HCT116 (cell line): ENCODE measurements at regions not wholly inside any gene's neighbourhood (a gene's known extent, or its start where the extent isn't known, plus 50 kb on each side); places are given as distances from the start of the nearest gene placed in this dataset.

ENCODE experiments used
- ATAC-seq: fragments of 200-7000 bp; cut with Tn5 transposase; 2 replicates; pipeline ENCODE4 v1.9.1; 2020; ENCODE audit warnings: mild to moderate bottlenecking, moderate library complexity
- BruUV-seq: library from RNA; stranded (reverse); fragments of 400-500 nt; replicated peaks from 2 replicates; lab custom pipeline; 2021; lab: Mats Ljungman, UMichigan
- CTCF ChIA-PET: fragments of 300-600 bp; sonication (Branson Sonifier 250); formaldehyde crosslinking; loops from one replicate; lab custom pipeline; 2021; ENCODE audit warnings: antibody characterized with exemption; lab: Charles Lee
- POLR2A ChIA-PET: fragments of 300-600, 350-600 bp; sonication (Branson Sonifier 250); formaldehyde crosslinking; loops from one replicate; lab custom pipeline; 2021; ENCODE audit warnings: antibody characterized with exemption; lab: Charles Lee
- RAD21 ChIA-PET, 2 experiments: fragments of 300-600 bp; sonication (Branson Sonifier 250); formaldehyde crosslinking; loops; one replicate each; lab custom pipeline; 2023; ENCODE audit warnings: low total read pairs in 2 of 2; ENCODE audit not compliant: uncharacterized antibody in 2 of 2, unreplicated experiment in 2 of 2, low non-redundant PET in 1 of 2; lab: Charles Lee
- DNase-seq: peaks from one replicate; pipeline ENCODE4 v3.0.0-alpha.2; 2010; ENCODE audit warnings: low read depth, low spot score
- H2AFZ ChIP-seq: fragments of 200-600 bp; shearing (Covaris generic), sonication (generic); 2 replicates; pipeline ENCODE4 v1.6.1; 2017; ENCODE audit warnings: low read depth, mixed run types, mixed read lengths, antibody characterized with exemption, low read length; ENCODE audit not compliant: poor library complexity, severe bottlenecking
- H3K27ac ChIP-seq: 2 replicates; pipeline ENCODE4 v1.5.1; 2012; ENCODE audit warnings: low read depth, low read length
- H3K27me3 ChIP-seq: fragments of 200-600 bp; sonication (generic); 2 replicates; pipeline ENCODE4 v1.6.1; 2016; ENCODE audit warnings: mixed run types, low read length, mixed read lengths; ENCODE audit not compliant: insufficient read depth
- H3K36me3 ChIP-seq, 2 experiments: fragments of 200-500 bp in 1 of 2; fragments of 200-600 bp in 1 of 2; sonication (Bioruptor generic) in 1 of 2; sonication (generic) in 1 of 2; 2 replicates each; pipeline versions ENCODE4 v1.5.1 to v1.6.1; 2014 to 2016; ENCODE audit warnings: low read length in 2 of 2, inconsistent platforms in 1 of 2, mixed read lengths in 1 of 2, mixed run types in 1 of 2; ENCODE audit not compliant: insufficient read depth in 2 of 2, control insufficient read depth in 1 of 2
- H3K4me1 ChIP-seq, 2 experiments: fragments of 200-600 bp in 1 of 2; sonication (generic) in 1 of 2; 2 replicates each; pipeline versions ENCODE4 v1.5.1 to v1.6.1; 2012 to 2017; ENCODE audit warnings: low read length in 2 of 2, inconsistent platforms in 1 of 2, mild to moderate bottlenecking in 1 of 2, mixed read lengths in 1 of 2, mixed run types in 1 of 2, moderate library complexity in 1 of 2; ENCODE audit not compliant: insufficient read depth in 2 of 2, control insufficient read depth in 1 of 2
- H3K4me2 ChIP-seq: fragments of 200-600 bp; sonication (generic); 2 replicates; pipeline ENCODE4 v1.6.1; 2017; ENCODE audit warnings: mixed run types, low read length, mixed read lengths
- H3K4me3 ChIP-seq, 2 experiments: fragments of 200-600 bp in 1 of 2; sonication (generic) in 1 of 2; replicated peaks in 1 of 2; 2 replicates each; pipeline ENCODE4 v1.5.1; 2011 to 2016; ENCODE audit warnings: low read length in 2 of 2, control low read depth in 1 of 2, low read depth in 1 of 2, mild to moderate bottlenecking in 1 of 2, mixed read lengths in 1 of 2, mixed run types in 1 of 2
- H3K79me2 ChIP-seq: fragments of 200-600 bp; sonication (generic); 2 replicates; pipeline ENCODE4 v1.6.1; 2017; ENCODE audit warnings: mild to moderate bottlenecking, mixed run types, low read length, moderate library complexity, mixed read lengths; ENCODE audit not compliant: insufficient read depth
- H3K9ac ChIP-seq: fragments of 200-600 bp; sonication (generic); 2 replicates; pipeline ENCODE4 v1.6.1; 2016; ENCODE audit warnings: low read length, mixed read lengths
- H3K9me2 ChIP-seq: fragments of 200-600 bp; sonication (generic), shearing (Covaris generic); 2 replicates; pipeline ENCODE4 v1.6.1; 2017; ENCODE audit warnings: mixed run types, mild to moderate bottlenecking, moderate library complexity; ENCODE audit not compliant: insufficient read depth
- H3K9me3 ChIP-seq, 2 experiments: fragments of 200-500 bp in 1 of 2; fragments of 200-600 bp in 1 of 2; sonication (Bioruptor generic) in 1 of 2; sonication (generic) in 1 of 2; 2 replicates each; pipeline ENCODE4 v1.6.1; 2014 to 2017; ENCODE audit warnings: low read length in 2 of 2, mixed read lengths in 2 of 2, inconsistent platforms in 1 of 2, low read depth in 1 of 2, mild to moderate bottlenecking in 1 of 2, mixed run types in 1 of 2, moderate library complexity in 1 of 2; ENCODE audit not compliant: control insufficient read depth in 1 of 2, insufficient read depth in 1 of 2
- H4K20me1 ChIP-seq: fragments of 200-600 bp; sonication (generic), shearing (Covaris generic); 2 replicates; pipeline ENCODE4 v1.6.1; 2017; ENCODE audit warnings: mixed run types, mild to moderate bottlenecking, moderate library complexity; ENCODE audit not compliant: insufficient read depth
- ATF3 ChIP-seq: IDR thresholded peaks from 2 replicates; pipeline ENCODE4 v1.6.1; 2012
- CEBPB ChIP-seq: IDR thresholded peaks from 2 replicates; pipeline ENCODE4 v1.6.1; 2012; ENCODE audit warnings: low read depth
- CTCF ChIP-seq, 3 experiments: fragments of 200-600 bp in 1 of 3; sonication (generic) in 1 of 3; IDR thresholded peaks in 2 of 3; conservative IDR thresholded peaks in 1 of 3; 2 replicates each; pipeline ENCODE4 v1.5.1; 2012 to 2017; ENCODE audit warnings: low read depth in 2 of 3, low read length in 2 of 3, antibody characterized with exemption in 1 of 3, borderline replicate concordance in 1 of 3, control low read depth in 1 of 3, mild to moderate bottlenecking in 1 of 3, mixed read lengths in 1 of 3, mixed run types in 1 of 3, moderate library complexity in 1 of 3; ENCODE audit not compliant: insufficient read depth in 1 of 3
- EGR1 ChIP-seq: IDR thresholded peaks from 2 replicates; pipeline ENCODE4 v1.6.1; 2012; ENCODE audit warnings: low read depth
- ELF1 ChIP-seq: IDR thresholded peaks from 2 replicates; pipeline ENCODE4 v1.6.1; 2012; ENCODE audit warnings: low read depth, borderline replicate concordance
- EZH2 ChIP-seq: fragments of 200-600 bp; sonication (generic); IDR thresholded peaks from 2 replicates; pipeline ENCODE4 v1.6.1; 2017; ENCODE audit warnings: antibody characterized with exemption, mixed run types
- FOSL1 ChIP-seq: IDR thresholded peaks from 2 replicates; pipeline ENCODE4 v1.6.1; 2012; ENCODE audit warnings: low read depth
- JUND ChIP-seq: IDR thresholded peaks from 2 replicates; pipeline ENCODE4 v1.6.1; 2012
- POLR2AphosphoS5 ChIP-seq: IDR thresholded peaks from 2 replicates; pipeline ENCODE4 v1.6.1; 2011; ENCODE audit warnings: mild to moderate bottlenecking, low read depth, low read length, moderate library complexity
- RAD21 ChIP-seq: IDR thresholded peaks from 2 replicates; pipeline ENCODE4 v1.6.1; 2012; ENCODE audit warnings: low read depth, mild to moderate bottlenecking
- REST ChIP-seq: IDR thresholded peaks from 2 replicates; pipeline ENCODE4 v1.6.1; 2012; ENCODE audit warnings: low read depth
- SIN3A ChIP-seq: IDR thresholded peaks from 2 replicates; pipeline ENCODE4 v1.6.1; 2012; ENCODE audit warnings: low read depth
- SP1 ChIP-seq: IDR thresholded peaks from 2 replicates; pipeline ENCODE4 v1.6.1; 2012; ENCODE audit warnings: low read depth
- TCF7L2 ChIP-seq: IDR thresholded peaks from 2 replicates; pipeline ENCODE4 v1.7.0; 2011; ENCODE audit warnings: borderline replicate concordance, inconsistent platforms; ENCODE audit not compliant: insufficient read depth, insufficient read length; ENCODE audit errors: extremely low read depth
- YY1 ChIP-seq: IDR thresholded peaks from 2 replicates; pipeline ENCODE4 v1.6.1; 2011; ENCODE audit warnings: low read length, low read depth, moderate library complexity, mild to moderate bottlenecking; ENCODE audit not compliant: insufficient replicate concordance; ENCODE audit errors: extremely low read depth
- ZBTB33 ChIP-seq: IDR thresholded peaks from 2 replicates; pipeline ENCODE4 v1.6.1; 2011; ENCODE audit warnings: mild to moderate bottlenecking, low read length, moderate library complexity; ENCODE audit not compliant: insufficient replicate concordance; ENCODE audit errors: extremely low read depth
- ZFX ChIP-seq: fragments of 450-650 bp; IDR thresholded peaks from 2 replicates; pipeline ENCODE4 v1.6.1; 2017
- ZNF274 ChIP-seq: fragments of 200-500 bp; sonication (Bioruptor generic); IDR thresholded peaks from 2 replicates; pipeline ENCODE4 v1.6.1; 2014; ENCODE audit warnings: mild to moderate bottlenecking, low read depth, low read length, inconsistent platforms
- intact Hi-C: fragments of 100-400 bp; cut with micrococcal nuclease; formaldehyde crosslinking; loops from 2 replicates; pipeline ENCODE4 v1.10.0; 2022

- ATAC-seq, result no peak
- H3K9ac ChIP-seq, result no peak overlapping the region
- BruUV-seq, result no TSS peak
These were observed 415.0 kb upstream of the MAF start for GRCh38 chr16:80015566-80015965.

More at GRCh38 chr16:80015566-80015965, 415.0 kb upstream of the MAF start:
- H3K27me3 ChIP-seq, result no peaks in the 10 kb centered on the region
- no peaks in the 10 kb centered on the region for H4K20me1 ChIP-seq
- no peak overlapping the region for H3K4me2 ChIP-seq
- RAD21 ChIA-PET, result no interaction called here
- POLR2A ChIA-PET, result no interaction called here
- no peaks in the 10 kb centered on the region for H3K79me2 ChIP-seq
- TF ChIP-seq CEBPB, result no peak
- TF ChIP-seq ZFX, result no peak
- no peak for TF ChIP-seq EGR1
- no peak for TF ChIP-seq SIN3A
- TF ChIP-seq TCF7L2, result no peak
- TF ChIP-seq EZH2, result no peak
- TF ChIP-seq ATF3, result no peak
- no peak for TF ChIP-seq ZNF274
- no peak for TF ChIP-seq ZBTB33
- no peak for TF ChIP-seq YY1
- TF ChIP-seq JUND, result no peak
- no peak for TF ChIP-seq CTCF (IDR thresholded peaks at IDR 0.05 in 2 of 3, conservative IDR thresholded peaks at IDR 0.05 in 1 of 3; ENCODE audit: borderline replicate concordance in 1 of 3, insufficient read depth in 1 of 3, low read depth in 2 of 3, low read length in 2 of 3)
- no peak for TF ChIP-seq SP1
- TF ChIP-seq RAD21, result no peak
- no peak for TF ChIP-seq POLR2AphosphoS5
- TF ChIP-seq REST, result no peak
- TF ChIP-seq FOSL1, result no peak
- no peak for TF ChIP-seq ELF1
- TF ChIP-seq, all 23 proteins: peak for 0
- Histone ChIP-seq H3K9me2 (no peaks in the 10 kb centered on the region), H3K9me3 (peaks cover 38 to 58% of the 10 kb centered on the region in 2 experiments; a peak in 2 of 4 replicates), H3K36me3 (no peaks in the 10 kb centered on the region), H3K4me1 (no peaks in the 10 kb centered on the region), H2AFZ (no peak overlapping the region), H3K27ac (no peak overlapping the region), H3K4me3 (no peak overlapping the region)
- CTCF ChIA-PET, result no interaction called here
- no peak for DNase-seq
- intact Hi-C loops, result no loop called here
